Left renal pelvis (tissue), 4 donors: ENCODE measurements at regions not wholly inside any gene's neighbourhood (a gene's known extent, or its start where the extent isn't known, plus 50 kb on each side); places are given as distances from the start of the nearest gene placed in this dataset.

Source experiments
- DNase-seq, 4 donors: peaks; one replicate each; pipeline ENCODE4 v3.0.0-alpha.2; 2013; ENCODE audit warnings: low read depth in 4 of 4, low spot score in 3 of 4

DNA sequence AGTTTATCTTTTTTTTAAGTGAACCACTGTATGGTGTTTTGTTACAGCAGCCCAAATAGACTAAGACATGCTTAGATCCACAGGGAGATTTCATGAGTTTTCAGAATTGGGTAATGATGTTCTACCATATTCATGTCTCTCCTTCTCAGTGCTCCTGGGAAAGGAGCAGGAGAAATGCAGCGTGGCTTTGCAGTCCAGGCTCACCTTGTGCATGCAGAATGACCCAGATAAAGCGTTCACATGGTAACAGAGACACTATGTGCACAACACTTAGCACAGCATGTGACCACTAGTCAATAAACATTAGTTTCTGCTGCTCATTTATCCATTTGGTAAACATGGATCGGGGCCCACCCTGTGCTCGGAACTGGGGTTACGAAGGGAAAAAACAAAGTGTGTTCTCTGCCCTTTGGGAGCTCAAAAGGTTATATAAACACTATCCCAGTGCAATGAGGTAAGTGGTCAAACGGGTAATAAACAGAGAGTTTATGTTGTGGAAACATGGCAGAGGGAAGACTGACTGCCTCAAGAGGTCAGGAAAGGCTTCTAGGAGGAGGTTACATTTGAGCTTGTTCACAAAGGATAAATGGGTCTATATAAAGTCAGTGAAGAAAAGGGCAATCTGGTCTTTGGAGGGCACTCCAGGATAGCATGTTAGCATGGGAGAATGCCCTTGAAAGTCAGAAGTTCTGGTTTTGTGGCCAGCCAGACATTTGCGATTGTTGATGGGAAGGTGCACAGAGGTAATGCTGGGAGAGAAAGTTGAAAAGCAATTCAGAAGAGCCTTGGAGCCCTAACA lies 299.2 kb downstream of the TDRD15 start:
- DNase-seq, result no peak

DNA sequence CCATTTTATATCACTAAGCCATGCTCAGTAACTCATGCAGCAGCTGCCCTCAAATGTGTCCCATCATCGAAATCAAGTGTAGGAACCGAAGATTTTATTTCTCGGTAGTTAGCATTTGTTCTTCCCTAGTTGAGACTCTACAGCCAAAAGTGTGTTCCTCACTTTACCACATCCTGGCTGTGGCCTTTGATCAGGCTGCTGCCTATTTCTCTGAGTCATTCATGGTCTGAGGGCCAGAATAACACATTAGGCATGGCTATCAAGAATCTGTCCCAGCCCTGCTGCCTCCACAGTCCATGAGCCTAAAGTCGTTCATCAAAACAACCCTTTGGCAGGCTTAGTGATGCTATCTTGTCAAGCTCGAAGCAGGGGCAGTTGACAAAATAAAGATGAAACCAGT lies 300.1 kb downstream of the TDRD15 start:
- no peak for DNase-seq

DNA sequence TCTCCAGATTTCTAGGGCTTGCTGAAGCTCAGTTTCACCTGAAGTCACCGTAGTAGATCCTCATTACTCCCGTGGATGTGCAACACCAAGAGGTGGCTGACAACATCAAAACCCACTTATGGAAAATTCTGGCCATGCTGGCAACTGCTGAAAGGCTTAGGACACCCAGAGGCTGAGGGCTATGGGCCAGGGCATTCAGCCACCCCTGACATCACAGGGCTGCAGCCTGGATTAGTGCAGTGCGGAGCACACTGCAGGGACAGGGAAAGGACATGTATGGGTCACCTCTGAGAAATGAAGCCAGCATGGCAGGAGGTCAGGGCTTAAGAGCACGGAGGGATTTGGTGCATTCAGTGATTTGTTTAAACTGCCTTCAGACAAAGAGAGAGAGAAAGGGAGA lies 300.6 kb downstream of the TDRD15 start:
- no peak for DNase-seq

DNA sequence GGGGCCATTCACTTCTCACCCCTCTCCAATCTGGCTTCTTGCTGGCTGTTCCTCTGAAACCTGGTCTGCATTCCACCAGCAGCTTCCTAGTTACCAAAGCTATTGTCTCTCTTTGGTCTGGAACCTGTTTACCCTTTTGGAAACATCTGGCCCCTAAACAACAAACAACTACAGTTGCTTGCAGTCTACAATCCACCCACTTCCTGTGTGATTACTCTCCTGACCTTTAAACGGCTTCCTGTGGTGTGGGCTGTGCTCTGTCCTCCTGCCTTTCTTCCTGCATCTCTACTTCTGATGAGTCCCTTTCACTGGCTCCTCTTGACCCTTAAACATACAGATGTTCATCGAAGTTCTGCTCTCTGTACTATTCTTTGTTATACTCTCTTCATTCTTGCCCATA lies 303.8 kb downstream of the TDRD15 start:
- DNase-seq, result no peak

DNA sequence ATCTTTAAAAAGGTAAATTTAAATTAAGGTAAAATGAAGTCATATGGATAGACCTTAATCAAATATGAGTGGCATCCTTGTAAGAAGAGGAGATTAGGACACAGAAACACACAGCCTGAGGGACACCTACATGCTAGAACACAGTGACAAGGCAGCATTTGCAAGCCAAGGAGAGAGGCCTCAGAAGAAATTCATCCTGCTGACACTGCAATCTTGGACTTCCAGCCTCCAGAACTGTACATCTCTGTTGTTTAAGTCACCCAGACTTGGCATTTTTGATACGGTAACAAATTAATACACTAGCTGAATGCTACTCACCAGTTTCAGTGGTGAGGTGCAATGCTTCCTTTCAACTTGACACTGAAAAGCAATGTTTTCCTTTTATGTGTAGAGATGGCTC lies 305.0 kb downstream of the TDRD15 start:
- DNase-seq, result no peak

DNA sequence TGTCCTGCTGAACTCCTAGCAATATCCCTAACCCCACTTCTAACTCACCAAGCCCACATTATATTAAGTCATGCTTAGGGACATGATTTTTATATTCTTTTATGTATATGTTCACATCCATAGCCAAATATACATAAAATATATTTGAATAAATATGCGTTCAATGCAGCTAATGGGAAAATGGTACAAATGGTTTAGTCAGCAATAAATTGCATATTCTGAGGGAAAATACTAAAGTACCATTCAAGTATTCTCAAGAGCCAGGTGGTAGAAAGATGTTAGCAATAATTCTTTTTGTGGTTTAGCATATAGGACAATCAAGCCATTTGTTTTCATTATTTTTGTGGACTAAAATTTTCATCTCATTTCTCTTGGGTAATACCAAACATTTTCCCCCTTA lies 306.0 kb downstream of the TDRD15 start:
- no peak for DNase-seq

DNA sequence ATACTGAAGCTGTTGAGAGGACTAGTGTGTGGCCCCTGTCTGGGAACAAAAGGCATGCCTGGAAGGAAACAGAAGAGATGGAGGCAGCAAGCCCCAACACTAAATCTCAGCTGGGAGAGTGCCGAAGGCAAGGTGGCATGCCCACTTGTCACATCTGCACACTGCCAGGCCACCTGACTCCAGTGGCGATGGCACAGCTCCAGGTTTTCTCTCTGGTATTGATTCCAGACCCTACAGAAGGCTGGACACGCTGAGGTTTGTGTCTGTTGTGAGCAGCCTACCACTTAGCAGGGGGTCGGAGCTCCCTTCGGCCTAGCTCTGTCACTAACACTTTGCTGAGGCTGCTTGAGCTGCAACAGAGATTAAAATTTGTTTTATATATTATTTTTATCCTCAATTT lies 307.3 kb downstream of the TDRD15 start:
- no peak for DNase-seq

DNA sequence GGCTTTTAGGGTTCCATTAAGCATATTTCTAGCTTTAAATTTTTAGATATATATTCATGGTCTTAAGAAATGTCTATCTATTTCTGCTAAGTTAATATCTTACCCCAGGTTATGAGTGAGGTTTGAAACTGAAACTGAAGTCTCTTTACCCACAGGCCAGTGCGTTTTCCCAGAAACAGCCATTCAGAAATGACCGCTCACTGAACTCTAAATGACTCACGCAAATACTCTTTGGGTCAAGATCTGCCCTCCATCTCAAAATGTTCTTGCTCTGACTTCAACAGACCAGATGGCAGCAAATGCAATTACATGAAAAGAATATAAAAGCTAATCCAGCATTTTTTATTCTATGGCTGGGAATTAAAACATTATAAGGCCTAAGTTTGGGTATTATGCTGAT lies 315.2 kb downstream of the TDRD15 start:
- peak in 3 of 4 donors; percentile 2 to 15 (median 8) for DNase-seq

DNA sequence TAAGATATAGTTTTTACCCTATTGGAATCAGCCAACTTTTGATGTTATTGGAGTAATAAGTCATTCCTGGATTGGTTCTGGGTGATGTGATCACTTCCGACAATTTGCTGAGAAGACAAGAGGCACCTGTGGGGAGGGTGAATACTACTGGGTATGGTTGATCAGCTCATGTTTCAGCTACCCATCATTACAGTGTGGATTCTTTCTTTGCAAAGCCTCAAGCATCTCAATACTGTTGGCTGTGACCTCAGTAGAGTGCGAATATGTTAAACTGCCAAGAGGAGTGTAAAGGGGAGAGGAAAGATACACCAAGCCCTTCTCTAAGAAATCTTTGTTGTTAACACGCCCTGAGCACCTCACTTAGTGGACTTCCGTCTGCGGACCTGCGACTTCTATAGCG lies 317.7 kb downstream of the TDRD15 start:
- DNase-seq, result no peak

DNA sequence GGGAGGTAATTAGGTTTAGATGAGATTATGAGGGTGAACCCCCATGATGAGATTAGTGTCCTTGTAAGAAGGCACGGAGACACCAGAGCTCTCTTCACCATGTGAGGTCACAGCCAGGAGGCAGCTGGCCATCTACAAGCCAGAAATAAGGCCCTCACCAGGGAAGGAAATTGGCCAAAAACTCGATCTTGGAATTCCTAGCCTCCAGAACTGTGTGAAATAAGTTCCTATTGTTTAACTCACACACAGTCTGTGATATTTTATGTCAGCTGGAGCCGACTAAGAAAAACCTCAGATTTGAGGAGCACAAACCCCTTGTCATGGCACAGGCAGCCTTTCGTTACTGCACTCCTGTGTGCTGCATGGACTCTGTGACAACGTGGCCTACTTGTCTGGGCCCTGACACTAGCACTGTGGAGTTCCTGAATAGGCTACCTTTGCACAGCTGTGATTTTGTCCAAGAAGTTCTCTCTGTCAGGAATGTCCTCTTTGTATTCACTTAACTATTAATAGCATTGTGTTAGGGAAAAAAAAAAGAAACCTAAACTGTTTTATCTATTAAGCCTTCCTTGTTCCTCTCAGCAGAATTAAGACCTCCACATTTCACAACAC lies 319.8 kb downstream of the TDRD15 start:
- no peak for DNase-seq

DNA sequence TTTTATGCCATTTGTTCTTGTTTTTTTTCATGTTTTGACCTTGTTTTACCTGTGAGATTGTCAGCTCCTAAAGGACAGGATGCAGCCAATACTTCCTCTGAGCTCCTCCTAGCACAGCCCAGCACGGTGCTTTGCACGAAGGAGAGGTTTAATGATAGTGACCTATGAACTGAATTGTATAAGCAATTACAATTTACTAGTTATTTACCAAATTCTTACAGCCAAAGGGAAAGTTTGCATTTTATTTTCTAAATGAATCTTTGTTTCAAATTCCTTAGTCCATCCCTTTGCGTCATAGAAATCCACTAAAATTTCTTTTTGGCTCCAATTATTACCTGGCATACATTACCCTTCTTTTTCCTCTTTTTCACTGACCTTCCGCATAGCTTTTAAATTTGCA lies 326.1 kb downstream of the TDRD15 start:
- DNase-seq, result no peak

DNA sequence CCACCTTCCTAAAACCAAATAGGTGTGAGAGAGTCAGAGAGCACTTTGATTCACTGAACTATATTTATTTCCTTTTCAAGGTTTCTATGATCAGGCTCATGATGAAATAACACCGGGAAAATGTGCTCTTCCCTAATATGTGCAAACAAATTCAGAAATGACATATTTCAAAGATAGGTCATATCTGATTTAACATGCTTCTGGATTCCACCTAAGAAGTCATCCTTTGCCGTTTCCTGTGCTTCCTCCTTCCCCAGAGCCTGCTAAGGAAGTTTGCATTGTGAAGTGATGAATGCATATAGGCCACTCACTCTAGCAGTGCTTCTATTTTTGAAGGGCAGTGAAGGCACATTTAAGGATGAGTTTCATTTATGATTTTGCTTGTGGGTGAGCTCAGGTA lies 327.6 kb downstream of the TDRD15 start:
- DNase-seq, result no peak

DNA sequence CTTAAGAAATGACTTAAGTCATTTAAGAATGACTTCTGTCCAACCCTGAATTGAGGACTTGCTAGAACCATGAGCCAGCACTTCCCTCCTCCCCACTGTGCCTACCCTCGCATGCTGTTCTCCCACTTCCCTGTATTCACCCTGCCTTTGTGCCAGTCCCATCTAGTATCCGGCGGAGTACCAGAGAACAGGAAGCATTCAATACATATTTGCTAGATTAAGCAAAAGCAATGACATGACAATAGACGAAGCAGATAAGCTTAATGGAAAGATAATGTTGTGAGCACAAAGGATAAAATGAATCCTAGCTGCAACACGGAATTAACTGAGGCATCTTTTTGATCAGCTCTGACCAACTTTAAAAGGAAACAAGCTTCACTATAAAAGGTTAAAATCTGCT lies 328.5 kb downstream of the TDRD15 start:
- no peak for DNase-seq

DNA sequence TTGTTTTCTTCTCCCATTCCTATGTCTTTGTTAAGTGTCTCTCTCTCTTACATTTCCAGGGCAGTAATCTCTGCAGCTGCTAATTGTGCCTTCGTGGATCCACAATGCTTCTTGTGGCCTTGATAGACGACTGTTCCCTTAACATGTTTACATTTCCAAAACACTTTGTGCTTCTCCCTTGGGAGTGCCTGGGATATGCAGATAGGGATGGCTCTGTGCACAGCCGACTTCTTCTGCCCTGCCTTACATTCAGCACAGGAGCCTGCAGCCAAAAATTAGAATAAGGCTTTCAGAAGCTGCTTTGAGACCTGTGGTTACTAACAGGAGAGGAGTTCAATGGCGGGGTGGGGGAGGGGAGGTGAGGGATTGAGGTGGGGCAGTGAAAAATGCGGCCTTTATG lies 328.9 kb downstream of the TDRD15 start:
- DNase-seq, result no peak

DNA sequence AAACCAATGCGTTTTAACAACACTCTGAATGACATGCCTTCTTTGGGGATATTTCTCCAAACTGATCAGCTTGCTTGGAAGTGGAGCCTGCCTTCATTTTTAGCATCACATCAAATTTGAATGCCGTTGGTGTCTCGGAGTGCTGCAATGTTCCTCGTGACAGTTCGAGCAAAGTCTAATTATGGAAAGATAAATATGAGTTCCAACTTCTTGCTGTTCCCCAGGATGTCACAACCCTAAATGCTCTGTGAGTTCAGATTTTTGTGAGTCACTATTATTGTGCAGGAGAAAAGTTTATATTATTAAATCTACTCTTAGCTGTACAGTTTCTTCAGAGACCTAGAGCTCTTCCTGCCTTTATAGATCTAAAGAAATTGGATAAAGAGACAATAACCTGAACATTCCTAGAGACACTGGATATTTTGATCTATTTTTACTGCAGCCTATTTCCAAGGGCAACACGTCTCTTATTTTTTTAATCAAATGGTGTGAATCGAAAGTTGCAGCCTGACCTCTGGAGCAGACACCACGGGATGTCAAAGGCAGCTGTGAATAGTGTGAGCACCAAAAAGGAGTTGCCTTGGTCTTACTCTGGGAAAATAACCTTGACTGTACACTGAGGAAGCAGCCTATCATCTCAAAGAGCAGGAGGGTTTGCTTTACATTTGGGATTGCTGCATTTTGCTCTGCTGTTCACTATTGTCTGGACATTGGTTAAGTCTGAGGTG lies 330.1 kb downstream of the TDRD15 start:
- DNase-seq, result no peak

DNA sequence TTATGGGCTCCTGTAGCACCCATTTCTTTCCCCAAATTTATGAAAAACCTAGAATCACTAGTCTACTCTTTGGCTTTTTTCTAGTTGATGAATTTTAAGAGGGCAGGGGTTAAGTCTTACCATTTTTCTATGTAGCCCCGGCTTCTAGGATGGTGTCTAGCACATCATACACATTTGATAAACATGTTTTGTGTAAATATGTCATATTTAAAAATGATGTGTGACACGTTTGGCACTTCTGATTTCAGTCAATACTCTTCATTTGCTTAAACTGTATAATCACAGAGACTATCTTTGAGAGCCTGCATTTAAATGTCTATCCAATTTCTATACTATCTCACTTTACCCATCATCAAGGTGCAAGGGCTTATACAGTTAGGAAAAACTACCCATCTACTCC lies 331.1 kb downstream of the TDRD15 start:
- DNase-seq, result no peak

DNA sequence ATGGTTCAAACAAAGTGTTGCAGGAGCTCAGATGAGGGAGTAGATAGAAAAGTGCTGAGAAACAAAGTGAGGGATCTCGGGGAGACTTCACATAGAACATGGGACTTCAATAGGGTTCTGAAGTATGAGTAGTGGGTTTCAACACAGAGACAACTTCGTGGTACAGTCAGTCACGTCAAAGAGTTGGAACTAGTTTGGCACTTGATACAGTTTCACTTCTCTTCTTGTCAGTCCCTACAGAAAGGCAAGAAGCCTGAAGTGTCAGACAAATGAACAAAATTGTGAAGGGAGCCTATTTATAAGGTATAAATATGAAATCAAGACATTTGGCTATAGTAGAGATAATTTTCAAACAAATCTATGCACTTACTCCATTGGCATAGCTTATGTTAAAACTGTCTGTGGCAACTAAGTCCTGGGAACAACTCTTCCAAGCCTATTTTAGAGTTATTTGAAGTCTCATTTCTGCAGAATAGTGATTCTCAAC lies 338.0 kb downstream of the TDRD15 start:
- DNase-seq, result no peak

DNA sequence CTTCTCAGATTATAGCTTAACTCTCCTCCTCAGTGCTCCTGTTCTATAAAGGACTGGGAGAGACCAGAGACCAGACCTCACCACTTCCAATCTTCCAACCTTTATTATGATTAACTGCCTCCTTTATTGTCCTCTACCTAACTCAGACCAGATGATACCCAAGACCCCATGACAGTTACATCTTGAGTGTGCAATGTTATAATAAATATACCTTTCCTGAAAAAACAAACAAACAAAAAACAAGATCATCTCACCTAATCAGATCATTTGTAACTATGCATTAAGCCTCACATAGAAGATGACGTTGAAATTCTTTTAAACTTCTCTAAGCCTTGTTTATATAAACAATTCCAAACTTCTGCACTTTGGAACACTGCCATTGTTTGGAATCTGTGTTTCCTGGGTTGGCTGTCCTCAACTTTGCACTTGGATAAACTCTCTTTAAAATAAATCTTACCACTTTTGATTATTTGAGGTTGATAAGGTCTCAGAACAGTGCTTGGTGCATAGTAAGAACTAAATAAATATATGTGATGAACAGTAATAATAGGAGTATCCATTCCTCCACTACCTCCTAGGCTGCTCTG lies 342.7 kb downstream of the TDRD15 start:
- no peak for DNase-seq

DNA sequence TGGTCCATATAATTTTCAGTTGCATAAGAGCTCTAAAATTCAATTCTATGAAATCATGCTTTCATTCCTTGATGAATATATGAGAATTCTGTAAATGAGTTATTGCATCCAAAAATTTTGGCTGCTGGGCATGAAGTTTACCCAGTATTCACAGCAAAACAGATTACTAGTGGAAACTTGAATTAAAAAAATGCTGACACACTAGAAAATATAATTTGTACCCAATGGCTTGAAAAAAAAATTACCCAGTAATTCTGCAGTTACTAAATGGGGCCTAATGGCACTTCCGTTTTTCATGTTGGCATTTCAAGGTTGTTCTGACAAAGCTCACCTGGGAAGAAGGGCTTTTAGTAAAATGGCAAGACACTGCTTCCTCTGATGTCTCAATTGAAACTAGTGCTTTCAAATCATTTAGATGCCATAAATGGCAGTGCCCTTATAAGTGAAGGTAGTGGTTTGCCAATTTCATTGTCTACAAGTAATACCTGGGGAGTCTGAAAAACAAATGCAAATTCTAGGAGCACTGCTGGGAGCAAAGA lies 343.6 kb downstream of the TDRD15 start:
- no peak for DNase-seq

DNA sequence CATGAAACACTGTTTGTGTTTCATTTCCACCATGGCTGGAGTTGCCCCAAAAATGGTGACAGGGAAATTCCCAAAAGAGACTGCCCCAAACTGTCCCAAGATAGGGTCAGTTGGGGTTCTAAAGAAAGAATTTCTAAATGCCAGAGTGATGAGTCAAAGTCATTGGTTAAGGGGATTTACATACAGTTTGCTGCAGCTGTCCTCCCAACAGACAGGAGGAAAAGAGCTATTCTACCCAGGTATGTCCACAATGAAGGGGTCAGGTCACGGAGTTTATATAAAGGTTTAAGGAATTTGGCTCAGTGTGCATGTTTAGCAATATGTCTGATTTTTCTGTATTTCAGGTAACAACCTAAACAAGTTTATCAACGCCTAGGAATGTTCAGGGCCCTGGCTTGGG lies 344.1 kb downstream of the TDRD15 start:
- no peak for DNase-seq

DNA sequence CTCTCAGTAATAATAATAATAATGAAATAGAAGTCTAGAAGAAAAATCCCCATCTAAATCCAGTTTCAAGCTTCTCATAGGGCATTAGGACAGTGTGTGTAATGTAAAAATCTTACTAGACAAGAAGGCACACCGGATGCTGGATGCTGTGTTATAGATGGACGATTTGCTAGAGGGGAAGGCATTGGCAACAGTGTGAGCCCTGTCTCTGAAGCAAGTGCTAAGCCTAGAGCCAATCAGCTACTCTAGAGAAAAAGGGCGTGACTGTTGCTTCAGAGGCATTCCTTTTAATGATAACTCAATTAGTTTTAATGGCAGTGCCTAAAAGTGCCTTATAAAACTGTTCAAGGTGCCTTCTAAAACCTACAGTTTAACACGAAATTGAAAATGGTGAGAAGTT lies 344.9 kb downstream of the TDRD15 start:
- no peak for DNase-seq
